Keratinocyte (primary cell): ENCODE measurements at regions not wholly inside any gene's neighbourhood (a gene's known extent, or its start where the extent isn't known, plus 50 kb on each side); places are given as distances from the start of the nearest gene placed in this dataset.

ENCODE experiments used
- EZH2 ChIP-seq: IDR thresholded peaks from one replicate; pipeline ENCODE4 v1.6.1; 2012; ENCODE audit warnings: inconsistent platforms, mild to moderate bottlenecking, low read length, moderate library complexity
- TF ChIP-seq, protein P1 (sequence below), 3 experiments: IDR thresholded peaks in 1 of 3; conservative IDR thresholded peaks in 1 of 3; optimal IDR thresholded peaks in 1 of 3; 2 replicates in 2 of 3; 3 replicates in 1 of 3; pipeline versions ENCODE3 to v1.5.1; 2011; ENCODE audit warnings: low read length in 3 of 3, mild to moderate bottlenecking in 3 of 3, moderate library complexity in 2 of 3, control low read depth in 1 of 3, inconsistent platforms in 1 of 3; ENCODE audit not compliant: insufficient read depth in 2 of 3; ENCODE audit errors: extremely low read depth in 1 of 3

DNA sequence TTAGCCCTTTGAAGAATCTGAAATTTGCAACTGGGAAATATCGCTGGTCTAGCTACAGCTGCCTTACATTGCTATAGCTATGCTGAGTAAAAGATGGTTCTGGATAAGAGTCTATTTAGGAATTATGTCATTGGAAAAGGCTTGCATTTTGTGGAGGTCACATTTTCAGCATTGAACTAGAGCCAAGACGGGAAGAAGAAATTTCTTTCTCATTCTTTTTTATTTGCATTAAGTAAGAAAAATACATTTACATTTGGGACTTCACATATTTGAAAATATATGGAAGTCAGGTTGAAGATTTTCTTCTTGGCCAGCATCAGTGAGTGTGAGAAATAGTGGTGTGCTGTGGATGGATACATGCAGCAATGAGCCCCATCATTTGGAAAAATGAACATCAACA, 291.6 kb downstream of the PTBP2 start:
- TF ChIP-seq, protein P1, sequence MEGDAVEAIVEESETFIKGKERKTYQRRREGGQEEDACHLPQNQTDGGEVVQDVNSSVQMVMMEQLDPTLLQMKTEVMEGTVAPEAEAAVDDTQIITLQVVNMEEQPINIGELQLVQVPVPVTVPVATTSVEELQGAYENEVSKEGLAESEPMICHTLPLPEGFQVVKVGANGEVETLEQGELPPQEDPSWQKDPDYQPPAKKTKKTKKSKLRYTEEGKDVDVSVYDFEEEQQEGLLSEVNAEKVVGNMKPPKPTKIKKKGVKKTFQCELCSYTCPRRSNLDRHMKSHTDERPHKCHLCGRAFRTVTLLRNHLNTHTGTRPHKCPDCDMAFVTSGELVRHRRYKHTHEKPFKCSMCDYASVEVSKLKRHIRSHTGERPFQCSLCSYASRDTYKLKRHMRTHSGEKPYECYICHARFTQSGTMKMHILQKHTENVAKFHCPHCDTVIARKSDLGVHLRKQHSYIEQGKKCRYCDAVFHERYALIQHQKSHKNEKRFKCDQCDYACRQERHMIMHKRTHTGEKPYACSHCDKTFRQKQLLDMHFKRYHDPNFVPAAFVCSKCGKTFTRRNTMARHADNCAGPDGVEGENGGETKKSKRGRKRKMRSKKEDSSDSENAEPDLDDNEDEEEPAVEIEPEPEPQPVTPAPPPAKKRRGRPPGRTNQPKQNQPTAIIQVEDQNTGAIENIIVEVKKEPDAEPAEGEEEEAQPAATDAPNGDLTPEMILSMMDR (optimal IDR thresholded peaks at IDR 0.05 in 1 of 3, IDR thresholded peaks at IDR 0.05 in 1 of 3, conservative IDR thresholded peaks at IDR 0.05 in 1 of 3; ENCODE audit: extremely low read depth in 1 of 3, insufficient read depth in 2 of 3, low read length in 3 of 3) = no peak
- no peak for TF ChIP-seq EZH2
